K562 (cell line): ENCODE measurements at regions not wholly inside any gene's neighbourhood (a gene's known extent, or its start where the extent isn't known, plus 50 kb on each side); places are given as distances from the start of the nearest gene placed in this dataset.
A peak's percentile ranks its signal among the peaks of the same experiment; 100 is the strongest.

Source experiments
- ATAC-seq: fragments of 200-7000 bp; cut with Tn5 transposase; 3 replicates; pipeline ENCODE4 v1.9.1; 2020; ENCODE audit warnings: moderate library complexity
- BruUV-seq: library from RNA; stranded (reverse); fragments of 400-500 nt; replicated peaks from 2 replicates; lab custom pipeline; 2021; lab: Mats Ljungman, UMichigan
- CTCF ChIA-PET: fragments of 300-600 bp; formaldehyde crosslinking; extraction: SDS; loops from one replicate; lab custom pipeline; 2021; ENCODE audit warnings: low intra/inter-chr PET ratio; lab: Yijun Ruan, JAX
- POLR2A ChIA-PET: fragments of 300-600, 350-650 bp; sonication (Branson Sonifier 250); formaldehyde crosslinking; extraction: SDS; loops from one replicate; lab custom pipeline; 2021; ENCODE audit warnings: antibody characterized with exemption, inconsistent platforms; lab: Yijun Ruan, JAX
- DNase-seq, 4 experiments: peaks; one replicate each; pipeline versions ENCODE4 v3.0.0 to v3.0.0-alpha.2; 2011 to 2018; ENCODE audit warnings: low spot score in 3 of 4, mixed read lengths in 3 of 4; ENCODE audit errors: extremely low read depth in 1 of 4
- FAIRE-seq: peaks from 2 replicates; lab custom pipeline; 2011; peaks lifted over from hg19 to GRCh38; lab: Jason Lieb, UNC
- H2AFZ ChIP-seq: 2 replicates; pipeline ENCODE4 v1.6.0; 2011; ENCODE audit warnings: low read depth, low read length, control low read depth, inconsistent platforms
- H3K27ac ChIP-seq: fragments of 200-600 bp; 3 replicates; pipeline ENCODE4 v1.8.0; 2011; ENCODE audit warnings: low read depth, mild to moderate bottlenecking, control low read depth, inconsistent platforms, low read length, moderate library complexity, mixed read lengths; ENCODE audit errors: extremely low read depth
- H3K27me3 ChIP-seq, 2 experiments: fragments of 300-600 bp in 1 of 2; 2 replicates in 1 of 2; 3 replicates in 1 of 2; pipeline versions ENCODE4 v1.6.0 to v1.8.0; 2011; ENCODE audit warnings: inconsistent platforms in 2 of 2, low read length in 2 of 2, mild to moderate bottlenecking in 1 of 2, mixed read lengths in 1 of 2, moderate library complexity in 1 of 2; ENCODE audit not compliant: control insufficient read depth in 2 of 2, insufficient read depth in 2 of 2
- H3K36me3 ChIP-seq: fragments of 300-600 bp; 3 replicates; pipeline ENCODE4 v1.8.0; 2011; ENCODE audit warnings: mild to moderate bottlenecking, low read length, inconsistent platforms; ENCODE audit not compliant: control insufficient read depth, insufficient read depth
- H3K4me1 ChIP-seq, 2 experiments: fragments of 200-600 bp in 1 of 2; replicated peaks in 1 of 2; 2 replicates in 1 of 2; 3 replicates in 1 of 2; pipeline versions ENCODE4 v1.5.1 to v1.8.0; 2011; ENCODE audit warnings: inconsistent platforms in 2 of 2, low read length in 2 of 2, mild to moderate bottlenecking in 1 of 2, mixed read lengths in 1 of 2, moderate library complexity in 1 of 2; ENCODE audit not compliant: control insufficient read depth in 2 of 2, insufficient read depth in 2 of 2
- H3K4me2 ChIP-seq: 2 replicates; pipeline ENCODE4 v1.6.1; 2011; ENCODE audit warnings: low read length, control low read depth, inconsistent platforms, mixed read lengths; ENCODE audit not compliant: insufficient read depth
- H3K4me3 ChIP-seq: fragments of 200-600 bp; sonication (generic), shearing (Covaris generic); 2 replicates; pipeline ENCODE4 v1.5.1; 2016; ENCODE audit warnings: control low read depth, inconsistent platforms
- H3K79me2 ChIP-seq: fragments of 200-600 bp; 3 replicates; pipeline ENCODE4 v1.8.0; 2011; ENCODE audit warnings: low read length, inconsistent platforms; ENCODE audit not compliant: control insufficient read depth, insufficient read depth
- H3K9ac ChIP-seq, 2 experiments: 2 replicates each; pipeline versions ENCODE4 v1.6.0 to v1.6.1; 2011; ENCODE audit warnings: low read depth in 2 of 2, low read length in 2 of 2, control low read depth in 1 of 2, inconsistent platforms in 1 of 2, mild to moderate bottlenecking in 1 of 2, mixed read lengths in 1 of 2; ENCODE audit not compliant: insufficient read depth in 1 of 2
- H3K9me1 ChIP-seq: one replicate; pipeline ENCODE4 v1.6.0; 2011; ENCODE audit warnings: inconsistent platforms, mild to moderate bottlenecking, low read length, moderate library complexity; ENCODE audit not compliant: control insufficient read depth, insufficient read depth
- H3K9me3 ChIP-seq: replicated peaks from 2 replicates; pipeline ENCODE4 v1.5.1; 2011; ENCODE audit warnings: low read depth, low read length, inconsistent platforms; ENCODE audit not compliant: control insufficient read depth, insufficient read depth
- H4K20me1 ChIP-seq: replicated peaks from 2 replicates; pipeline ENCODE4 v1.6.1; 2011; ENCODE audit warnings: low read length, inconsistent platforms, mixed read lengths; ENCODE audit not compliant: control insufficient read depth, insufficient read depth
- ARID1B ChIP-seq: fragments of 450-650 bp; IDR thresholded peaks from 2 replicates; pipeline ENCODE4 v1.6.1; 2016; ENCODE audit warnings: antibody characterized with exemption, mild to moderate bottlenecking, inconsistent platforms
- SMAD1 ChIP-seq: fragments of 150-350 bp; IDR thresholded peaks from 2 replicates; pipeline ENCODE4 v1.6.1; 2014; ENCODE audit warnings: low read length, low read depth; ENCODE audit not compliant: partially characterized antibody
- THAP7 ChIP-seq: fragments of 250-450 bp; sonication (Bioruptor Pico); IDR thresholded peaks from 2 replicates; pipeline ENCODE4 v1.5.0; 2021
- TSHZ1 ChIP-seq: fragments of 250-450 bp; sonication (Bioruptor Pico); IDR thresholded peaks from 2 replicates; pipeline ENCODE4 v1.4.0; 2020; ENCODE audit warnings: mild to moderate bottlenecking, moderate library complexity
- ZBTB40 ChIP-seq, 2 experiments: fragments of 450-650 bp in 1 of 2; sonication (generic) in 1 of 2; formaldehyde crosslinking in 1 of 2; IDR thresholded peaks; 2 replicates each; pipeline versions ENCODE4 v1.7.1 to v1.9.0; 2016 to 2022; ENCODE audit warnings: inconsistent platforms in 1 of 2, mild to moderate bottlenecking in 1 of 2, missing genetic modification reagents in 1 of 2
- ZNF76 ChIP-seq: fragments of 250-450 bp; sonication (Bioruptor Pico); IDR thresholded peaks from 2 replicates; pipeline ENCODE4 v1.4.0; 2020; ENCODE audit warnings: mild to moderate bottlenecking, moderate library complexity, borderline replicate concordance
- WGBS: fragments of 100-300 bp; shearing (Covaris generic); methylation state at CpG from one replicate; pipeline ENCODE4 v1.1.6; 2016; ENCODE audit warnings: low coverage, mixed read lengths; ENCODE audit not compliant: insufficient coverage; ENCODE audit errors: missing lambda C conversion rate; 5-methylcytosine and 5-hydroxymethylcytosine counted together
- in situ Hi-C: fragments of 300-500 bp; cut with MboI; formaldehyde crosslinking; loops from 4 replicates; pipeline ENCODE4 v1.15.0; 2018; ENCODE audit warnings: inconsistent platforms, mixed read lengths
- intact Hi-C: fragments of 100-400 bp; cut with micrococcal nuclease; formaldehyde crosslinking; loops from 2 replicates; pipeline ENCODE4 v1.14.2; 2022

- CTCF ChIA-PET: no interaction called here
- Histone ChIP-seq H3K27ac (no peak overlapping the region), H4K20me1 (no peaks in the 10 kb centered on the region), H3K27me3 (no peaks in the 10 kb centered on the region), H3K4me3 (no peak overlapping the region), H3K79me2 (no peaks in the 10 kb centered on the region), H3K4me1 (no peaks in the 10 kb centered on the region; a peak in 1 of 5 replicates), H3K4me2 (no peak overlapping the region), H3K9me1 (no peaks in the 10 kb centered on the region), H3K9me3 (no peaks in the 10 kb centered on the region), H2AFZ (peak overlapping the region; percentile 6; the same call in 1 of the 2 replicates), H3K36me3 (no peaks in the 10 kb centered on the region), H3K9ac (no peak overlapping the region)
- WGBS: 36% methylated on average over 2 of the region's 2 CpGs
- DNase-seq: no peak
- BruUV-seq: no TSS peak
- ATAC-seq: no peak
- intact Hi-C loops (no loop called here), in situ Hi-C loops (no loop called here)
- FAIRE-seq: peak; percentile 15
- POLR2A ChIA-PET: no interaction called here
- TF ChIP-seq TSHZ1 (CRISPR knock-in tag) (no peak), SMAD1 (no peak), THAP7 (CRISPR knock-in tag) (no peak), ZNF76 (CRISPR knock-in tag) (no peak), ARID1B (no peak), ZBTB40 (IDR thresholded peaks at IDR 0.05) (no peak), ZBTB40 (CRISPR knock-in tag; IDR thresholded peaks at IDR 0.05) (no peak)
These were observed 66.0 kb upstream of the MEF2C start for GRCh38 chr5:88948746-88949600.
